SU-DHL-6 (cell line): ENCODE measurements at regions not wholly inside any gene's neighbourhood (a gene's known extent, or its start where the extent isn't known, plus 50 kb on each side); places are given as distances from the start of the nearest gene placed in this dataset.

Experiments
- CTCF ChIP-seq: fragments of 200-600 bp; sonication (generic); IDR thresholded peaks from one replicate; pipeline ENCODE4 v1.5.1; 2017; ENCODE audit warnings: antibody characterized with exemption, mild to moderate bottlenecking, low read length, moderate library complexity; ENCODE audit not compliant: insufficient read depth, poor library complexity, severe bottlenecking
- EZH2phosphoT487 ChIP-seq: fragments of 200-600 bp; sonication (generic), shearing (Covaris generic); conservative IDR thresholded peaks from 2 replicates; pipeline ENCODE4 v1.6.1; 2018; ENCODE audit warnings: mild to moderate bottlenecking, antibody characterized with exemption, low read length, moderate library complexity, mixed read lengths

- TF ChIP-seq CTCF (no peak), EZH2phosphoT487 (no peak)
Observed at GRCh38 chr10:36526033-36526432, 599.4 kb upstream of the ANKRD30A start.
